ENCODE measurements at regions not wholly inside any gene's neighbourhood (a gene's known extent, or its start where the extent isn't known, plus 50 kb on each side); places are given as distances from the start of the nearest gene placed in this dataset.
"Not testable (repeated sequence)": the region's sequence is repeated elsewhere in the genome, so short reads cannot be mapped to it uniquely, and the experiment has no call there.

DNA sequence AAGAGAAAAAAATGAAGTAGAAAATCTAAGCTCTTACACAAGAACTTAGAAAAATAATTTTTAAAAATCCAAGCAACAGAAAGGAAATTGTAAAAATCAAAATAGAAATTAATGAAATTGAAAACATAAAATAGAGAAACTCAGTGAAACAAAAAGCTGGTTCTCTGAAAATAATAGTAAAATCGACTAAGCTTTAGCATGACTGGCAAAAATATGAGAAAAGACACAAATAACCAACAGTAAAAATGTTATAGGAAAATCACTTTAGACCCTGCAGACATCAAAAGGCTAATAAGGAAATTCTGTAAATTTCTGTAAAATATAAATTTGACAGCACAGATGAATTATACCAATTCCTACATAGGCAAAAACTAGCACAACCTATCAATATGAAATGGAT, 768.9 kb upstream of the LRRTM1 start:
- no peak for DNase-seq (ENCODE audit: low read depth in 2 of 2)

DNA sequence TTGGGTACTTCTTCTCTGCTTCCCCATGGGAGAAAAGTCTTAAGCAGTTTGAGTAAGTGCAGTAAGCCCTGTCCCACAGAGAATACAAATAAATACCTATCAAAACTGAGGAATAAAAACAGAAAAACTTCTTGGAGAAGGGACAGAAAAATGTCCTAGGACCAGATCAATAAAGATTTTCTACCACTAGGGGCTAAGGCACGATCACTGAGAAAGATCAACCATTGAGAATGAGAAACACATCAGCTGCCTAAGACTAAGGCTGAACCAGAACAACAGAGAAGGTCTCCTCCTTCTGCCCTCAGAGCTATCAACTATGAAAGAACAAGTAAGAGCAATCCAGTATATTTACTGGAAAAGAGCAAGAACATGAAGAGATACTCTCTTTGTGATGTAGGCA, 763.6 kb upstream of the LRRTM1 start:
- DNase-seq (ENCODE audit: low read depth in 2 of 2), result no peak

DNA sequence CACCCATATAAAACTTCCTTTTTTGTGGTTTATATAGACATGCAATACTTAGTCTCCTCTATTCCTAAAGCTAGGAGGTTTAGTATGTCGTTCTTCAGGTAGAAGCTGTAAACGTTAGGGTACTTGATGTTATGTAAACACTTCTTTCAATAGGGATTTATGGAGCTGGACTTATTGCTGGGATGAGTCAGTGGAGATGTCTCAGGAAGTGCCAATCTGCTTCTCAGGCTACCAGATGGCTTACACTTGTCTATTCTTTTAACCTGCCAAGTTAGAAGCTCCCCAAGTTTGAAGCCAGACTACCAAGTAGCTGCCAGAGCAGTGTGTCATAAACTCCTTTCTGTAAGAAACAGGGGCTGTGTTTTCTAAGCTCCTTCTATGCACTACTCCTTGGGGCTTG, 756.5 kb upstream of the LRRTM1 start:
- no peak for DNase-seq (ENCODE audit: low read depth in 2 of 2)

DNA sequence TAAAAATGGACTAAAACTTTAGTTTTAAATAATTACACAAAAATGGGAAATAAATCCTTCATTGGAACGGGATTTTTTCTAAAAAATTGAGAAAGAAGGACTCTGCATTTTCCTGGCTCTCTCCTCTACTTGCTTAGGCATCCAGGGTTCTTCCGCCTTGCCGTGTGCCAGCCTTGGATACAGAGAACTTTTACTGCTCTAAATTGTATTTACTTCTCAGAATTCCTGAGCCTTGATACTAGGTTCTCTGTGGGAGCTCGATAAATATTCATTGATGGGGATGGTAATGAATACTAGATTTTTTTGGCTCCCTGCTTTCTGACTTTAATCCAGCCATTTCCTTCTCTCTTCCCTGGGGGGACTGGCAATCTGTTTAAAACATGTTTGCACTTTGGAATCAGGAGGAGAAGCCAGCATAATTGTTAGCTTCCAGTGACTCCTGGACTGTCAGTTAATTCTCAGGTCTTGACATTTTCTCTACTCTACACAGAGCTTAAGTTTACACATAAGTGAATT, 746.1 kb upstream of the LRRTM1 start:
- DNase-seq (ENCODE audit: low read depth in 2 of 2), result no peak

DNA sequence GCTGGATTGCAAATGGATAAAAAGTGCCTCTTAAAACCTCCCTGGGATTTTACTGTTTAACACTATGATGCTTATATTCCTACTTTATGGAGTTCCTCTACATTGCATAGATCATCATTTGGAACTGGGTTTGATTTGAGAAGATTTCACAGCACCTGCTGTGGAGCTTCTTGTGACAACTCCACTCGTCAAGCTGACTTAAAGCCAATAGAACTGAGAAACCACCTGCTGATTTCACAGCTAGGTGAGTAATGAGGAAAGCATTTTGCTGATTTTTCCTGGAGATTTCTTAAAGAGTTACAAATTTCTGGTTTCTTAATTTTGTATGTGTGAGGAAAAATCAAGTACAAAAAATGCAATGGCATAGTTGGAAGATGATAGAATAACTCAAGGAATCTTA, 739.1 kb upstream of the LRRTM1 start:
- DNase-seq (ENCODE audit: low read depth in 2 of 2), result no peak

DNA sequence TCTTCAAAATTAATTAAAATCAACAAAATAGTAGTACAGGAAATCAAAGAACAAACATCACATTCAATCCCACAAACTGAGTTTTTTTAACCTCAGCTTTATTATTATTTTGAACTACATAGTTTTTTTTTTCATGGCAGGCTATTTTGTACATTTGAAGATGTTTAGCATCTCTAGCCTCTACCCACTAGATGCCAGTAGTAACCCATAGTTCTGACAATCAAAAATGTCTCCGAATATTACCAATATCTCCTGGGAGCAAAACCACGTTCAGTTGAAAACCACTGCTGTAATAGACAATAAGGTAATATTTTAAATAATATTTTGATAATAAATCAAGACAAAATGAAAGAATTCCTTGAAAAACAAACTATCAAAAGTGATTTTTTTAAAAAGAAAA, 702.6 kb upstream of the LRRTM1 start:
- DNase-seq (ENCODE audit: low read depth in 2 of 2), result no peak

DNA sequence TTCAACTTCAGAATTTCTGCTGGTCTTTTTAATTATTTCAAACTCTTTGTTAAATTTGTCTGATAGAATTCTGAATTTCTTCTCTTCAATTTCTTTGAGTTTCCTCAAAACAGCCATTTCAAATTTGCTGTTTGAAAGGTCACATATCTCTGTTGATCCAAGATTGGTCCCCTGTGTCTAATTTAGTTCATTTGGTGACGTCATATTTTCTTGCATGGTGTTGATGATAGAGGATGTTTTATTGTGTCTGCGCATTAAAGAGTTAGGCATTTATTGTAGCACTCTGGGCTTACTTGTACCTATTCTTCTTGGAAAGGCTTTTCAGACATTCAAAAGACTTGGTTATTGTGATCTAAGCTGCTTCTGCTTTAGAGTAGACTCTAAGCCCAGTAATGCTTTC, 698.4 kb upstream of the LRRTM1 start:
- DNase-seq (ENCODE audit: low read depth in 2 of 2), result no peak

DNA sequence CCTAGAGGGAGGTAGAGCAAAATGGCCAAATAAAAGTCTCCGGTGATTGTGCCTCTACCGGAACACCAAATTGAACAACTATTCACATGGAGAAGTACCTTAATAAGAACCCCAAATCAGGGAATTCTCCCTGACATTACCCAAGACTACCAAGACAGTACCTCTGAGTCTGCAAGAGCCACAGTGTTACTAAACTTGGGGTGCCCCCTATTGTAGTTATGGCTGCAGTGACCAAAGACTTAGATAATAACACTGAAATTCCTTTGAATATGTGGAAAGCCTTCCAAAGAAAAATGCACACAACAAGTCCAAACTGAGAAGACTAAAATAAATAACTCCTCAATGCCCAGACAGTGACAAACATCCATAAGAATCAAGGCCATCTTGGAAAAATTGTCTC, 682.9 kb upstream of the LRRTM1 start:
- no peak for DNase-seq (ENCODE audit: low read depth in 2 of 2)

DNA sequence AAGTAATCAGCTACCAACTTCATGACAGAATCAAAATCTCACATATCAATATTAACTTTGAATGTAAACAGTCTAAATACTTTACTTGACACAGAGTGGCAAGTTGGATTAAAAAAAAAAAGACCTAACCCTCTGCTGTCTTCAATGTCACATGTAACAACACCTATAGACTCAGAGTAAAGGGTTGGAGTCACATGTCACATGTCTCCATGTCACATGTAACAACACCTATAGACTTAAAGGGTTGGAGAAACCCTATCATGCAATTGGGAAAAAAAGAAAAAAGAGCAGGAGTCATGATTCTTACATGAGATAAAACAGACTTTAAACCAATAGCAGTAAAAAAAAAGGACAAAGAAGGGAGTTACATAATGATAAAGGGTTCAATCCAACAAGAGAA, 665.3 kb upstream of the LRRTM1 start:
- DNase-seq (ENCODE audit: low read depth in 2 of 2), result no peak

DNA sequence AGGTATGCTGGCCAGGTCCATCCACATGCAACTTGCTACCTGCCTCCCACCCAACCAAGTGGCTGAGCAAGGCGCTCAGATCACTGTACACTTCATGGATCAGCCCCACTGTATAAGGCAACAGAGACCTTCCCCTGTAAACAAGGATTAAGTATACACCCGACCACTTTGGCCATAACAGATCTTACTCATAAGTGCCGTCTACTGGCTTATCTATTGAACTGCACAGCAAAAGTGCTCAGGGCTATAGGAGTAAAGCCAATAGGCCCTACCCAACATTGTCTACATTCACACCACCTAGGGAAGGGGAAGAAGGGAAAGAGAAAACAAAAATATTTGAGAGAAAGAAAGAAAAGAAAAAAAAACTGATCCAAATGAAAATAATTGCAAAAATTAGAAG, 663.9 kb upstream of the LRRTM1 start:
- no peak for DNase-seq (ENCODE audit: low read depth in 2 of 2)

DNA sequence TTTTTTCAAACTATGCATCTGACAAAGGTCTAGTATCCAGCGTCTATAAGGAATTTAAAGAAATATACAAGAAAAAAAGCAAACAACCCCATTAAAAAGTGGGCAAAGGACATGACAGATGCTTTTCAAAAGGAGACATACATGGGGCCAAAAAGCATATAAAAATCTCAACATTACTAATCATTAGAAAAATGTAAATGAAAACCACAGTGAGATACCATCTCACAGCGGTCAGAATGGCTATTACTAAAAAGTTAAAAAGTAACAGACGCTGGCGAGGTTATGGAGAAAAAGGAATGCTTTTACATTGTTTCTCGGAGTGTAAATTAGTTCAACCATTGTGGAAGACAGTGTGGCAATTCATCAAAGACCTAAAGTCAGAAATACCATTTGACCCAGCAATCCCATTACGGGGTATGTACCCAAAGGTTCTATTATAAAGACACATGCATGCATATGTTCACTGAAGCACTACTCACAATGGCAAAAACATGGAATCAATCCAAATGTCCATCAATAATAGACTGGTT, 643.1 kb upstream of the LRRTM1 start:
- no peak for DNase-seq (ENCODE audit: low read depth in 2 of 2)

DNA sequence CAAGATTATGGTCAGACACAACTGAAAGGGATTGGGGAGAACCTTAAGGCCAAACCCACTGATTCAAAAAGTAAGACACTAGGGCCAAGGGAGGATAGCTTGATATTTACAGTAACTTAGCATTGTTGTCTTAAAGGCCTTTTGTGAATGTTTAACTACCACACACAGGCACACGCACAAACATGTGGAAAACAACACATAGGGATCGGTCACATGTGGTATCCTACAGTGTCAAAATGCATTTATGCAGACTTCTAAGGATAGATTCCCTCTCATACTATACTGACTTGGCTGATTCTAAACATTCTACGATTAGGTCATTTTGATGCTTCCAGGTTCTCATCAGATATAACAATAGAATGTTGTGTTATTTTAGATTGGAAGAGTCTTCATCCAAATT, 638.9 kb upstream of the LRRTM1 start:
- DNase-seq (ENCODE audit: low read depth in 2 of 2), result no peak

DNA sequence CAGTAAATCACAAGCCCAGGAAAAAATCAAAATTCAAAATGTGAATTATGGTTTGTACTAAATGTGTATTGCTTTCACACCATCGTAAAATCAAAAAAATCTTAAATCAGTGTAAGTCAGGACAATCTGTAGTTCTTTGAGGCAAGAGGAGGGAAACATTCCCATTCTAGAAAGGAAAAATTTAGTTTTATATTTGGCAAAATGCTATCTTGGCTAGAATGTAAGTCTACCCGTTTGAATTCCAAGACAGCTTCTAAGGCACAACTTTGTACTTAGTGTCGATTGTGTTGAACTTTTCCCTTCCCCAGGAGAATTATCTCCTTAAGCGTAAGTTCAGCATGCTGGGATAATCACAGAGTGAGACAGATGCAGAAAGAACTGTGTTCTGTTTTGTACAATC, 638.2 kb upstream of the LRRTM1 start:
- DNase-seq (ENCODE audit: low read depth in 2 of 2), result no peak

DNA sequence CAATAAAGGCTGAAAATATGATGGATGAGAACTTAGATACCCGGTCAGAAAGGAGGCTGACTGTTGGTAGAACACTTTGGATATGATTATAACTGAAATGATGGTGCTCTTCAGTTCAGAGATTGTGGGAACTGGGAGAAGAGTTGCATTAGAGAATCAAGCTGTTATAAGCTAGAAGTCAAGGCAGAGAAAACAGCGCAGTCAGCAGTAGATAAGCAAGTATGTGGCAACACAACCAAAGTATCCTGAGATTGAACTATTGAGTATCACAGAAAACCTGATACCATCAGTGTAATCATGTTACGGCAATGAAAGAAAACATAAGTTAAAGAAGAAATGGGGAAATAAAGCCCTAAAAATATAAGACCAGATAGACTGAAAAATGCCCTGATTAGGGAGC, 633.9 kb upstream of the LRRTM1 start:
- no peak for DNase-seq (ENCODE audit: low read depth in 2 of 2)

DNA sequence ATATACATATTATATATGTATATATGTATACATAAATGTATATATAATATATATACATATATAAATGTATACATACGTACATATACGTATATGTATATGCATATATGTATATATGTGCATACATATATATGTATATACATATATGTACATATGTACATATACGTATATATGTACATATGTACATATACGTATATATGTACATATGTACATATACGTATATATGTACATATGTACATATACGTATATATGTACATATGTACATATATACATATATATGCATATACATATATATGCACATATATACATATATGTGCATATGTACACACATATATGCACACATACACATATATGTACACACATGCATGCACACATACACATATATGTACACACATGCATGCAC, 627.3 kb upstream of the LRRTM1 start:
- not testable (repeated sequence) for DNase-seq (ENCODE audit: low read depth in 2 of 2)

DNA sequence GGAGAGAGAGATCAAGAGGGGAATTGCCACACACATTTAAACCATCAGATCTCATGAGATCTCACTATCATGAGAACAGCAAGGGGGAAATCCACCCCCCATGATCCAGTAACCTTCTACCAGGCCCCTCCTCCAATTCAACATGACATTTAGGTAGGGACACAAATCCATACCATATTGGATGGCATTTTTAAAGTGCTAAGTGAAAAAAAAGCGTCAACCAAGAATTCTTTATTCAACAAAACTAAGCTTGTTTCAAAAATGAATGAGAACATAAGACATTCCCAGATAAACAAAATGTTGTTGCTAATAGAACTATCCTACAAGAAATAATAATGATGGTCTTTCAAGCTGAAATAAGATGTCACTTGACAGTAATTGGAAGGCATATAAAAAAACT, 626.2 kb upstream of the LRRTM1 start:
- DNase-seq (ENCODE audit: low read depth in 2 of 2), result no peak

DNA sequence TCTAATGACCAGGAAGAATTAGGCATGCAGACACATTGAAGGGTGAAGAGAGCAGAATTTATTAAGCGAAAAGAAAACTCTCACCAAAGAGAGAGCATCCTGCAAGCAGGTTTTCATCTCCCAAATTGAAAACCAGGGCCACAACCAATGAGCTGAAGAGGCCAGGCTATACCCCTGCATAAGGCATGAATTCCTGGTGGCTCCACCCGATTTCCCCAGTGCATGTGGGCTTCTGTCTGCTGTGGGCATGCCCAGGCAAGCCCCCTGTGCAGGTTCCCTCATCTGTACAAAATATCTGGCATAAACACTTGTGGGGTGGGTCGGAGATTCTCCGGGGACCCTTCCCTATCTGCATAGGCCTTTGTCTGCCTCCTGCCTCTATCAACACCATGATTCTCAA, 621.6 kb upstream of the LRRTM1 start:
- no peak for DNase-seq (ENCODE audit: low read depth in 2 of 2)

DNA sequence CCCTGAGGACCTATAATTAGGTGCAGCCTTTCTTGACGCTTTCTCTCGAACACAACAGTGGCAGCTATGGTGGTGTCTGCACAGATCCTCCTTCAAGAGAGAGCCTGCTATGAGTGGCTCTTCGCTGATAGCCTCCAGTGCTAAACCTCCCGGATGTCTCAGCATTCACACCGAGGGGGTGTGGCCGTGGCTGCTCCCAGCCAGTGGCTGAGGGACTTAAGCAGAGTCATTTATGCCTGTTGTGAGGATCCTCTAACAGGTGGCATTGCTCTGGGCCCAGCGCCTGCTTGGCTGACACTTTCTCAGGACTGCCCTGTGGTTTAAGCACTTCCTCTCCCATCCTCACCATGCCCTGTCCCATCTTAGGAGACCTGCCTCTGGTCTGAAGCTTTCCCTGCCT, 592.0 kb upstream of the LRRTM1 start:
- no peak for DNase-seq (ENCODE audit: low read depth in 2 of 2)

DNA sequence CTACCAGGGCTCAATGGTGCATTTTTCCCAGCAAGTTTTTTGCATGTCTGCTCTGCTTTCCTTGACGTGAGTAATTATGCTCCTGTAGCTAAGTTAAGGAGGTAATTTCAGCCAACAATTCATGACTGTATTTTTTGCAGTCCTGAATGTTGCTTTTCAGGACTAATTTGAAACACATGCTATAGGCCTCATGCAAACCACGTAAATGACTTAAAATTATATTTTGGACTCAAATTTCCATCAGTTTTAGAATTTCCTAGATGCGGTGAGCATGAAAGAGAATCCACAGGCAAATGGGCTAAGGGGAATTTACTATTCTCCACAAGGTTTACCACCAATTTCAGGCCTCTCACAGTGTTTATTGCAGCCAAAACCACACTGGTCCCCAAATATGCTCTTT, 589.9 kb upstream of the LRRTM1 start:
- no peak for DNase-seq (ENCODE audit: low read depth in 2 of 2)

DNA sequence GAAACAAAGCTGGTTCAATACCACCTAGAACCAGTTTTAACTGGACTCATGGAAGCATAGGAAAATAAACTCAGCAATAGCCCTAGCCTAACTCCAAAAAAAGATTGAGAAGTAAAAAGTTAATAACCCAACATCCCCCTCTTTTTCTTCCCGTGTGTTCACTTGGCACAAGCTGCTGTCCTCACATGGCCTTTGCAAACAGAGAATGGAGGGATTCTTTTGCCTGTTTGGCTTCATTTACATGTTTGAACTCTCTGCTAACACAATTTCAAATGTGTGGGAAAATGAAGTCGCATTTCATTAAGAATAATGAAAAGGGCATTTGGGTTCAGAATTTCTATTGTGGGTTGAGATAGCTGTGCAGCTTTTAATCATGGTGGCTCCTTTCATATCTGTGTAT, 589.2 kb upstream of the LRRTM1 start:
- DNase-seq (ENCODE audit: low read depth in 2 of 2), result no peak

DNA sequence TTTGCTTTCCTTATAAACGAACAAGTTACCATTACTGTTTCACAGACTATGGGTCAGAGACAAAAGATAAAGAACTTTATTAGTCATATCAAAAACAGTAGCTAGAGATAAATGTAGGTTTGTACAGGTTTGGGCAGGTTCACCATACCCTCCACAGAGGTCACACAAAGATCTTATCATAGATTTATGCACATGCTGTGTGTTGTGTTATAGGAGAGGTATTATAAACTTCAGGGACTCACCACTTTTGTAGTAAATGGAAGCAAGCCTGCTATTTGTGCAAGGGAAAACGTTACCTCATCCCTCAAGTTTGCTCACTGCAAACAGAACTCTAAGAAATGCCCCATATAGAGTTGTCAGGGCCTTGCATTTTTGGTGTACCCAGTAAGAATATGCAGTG, 584.5 kb upstream of the LRRTM1 start:
- DNase-seq (ENCODE audit: low read depth in 2 of 2), result no peak

DNA sequence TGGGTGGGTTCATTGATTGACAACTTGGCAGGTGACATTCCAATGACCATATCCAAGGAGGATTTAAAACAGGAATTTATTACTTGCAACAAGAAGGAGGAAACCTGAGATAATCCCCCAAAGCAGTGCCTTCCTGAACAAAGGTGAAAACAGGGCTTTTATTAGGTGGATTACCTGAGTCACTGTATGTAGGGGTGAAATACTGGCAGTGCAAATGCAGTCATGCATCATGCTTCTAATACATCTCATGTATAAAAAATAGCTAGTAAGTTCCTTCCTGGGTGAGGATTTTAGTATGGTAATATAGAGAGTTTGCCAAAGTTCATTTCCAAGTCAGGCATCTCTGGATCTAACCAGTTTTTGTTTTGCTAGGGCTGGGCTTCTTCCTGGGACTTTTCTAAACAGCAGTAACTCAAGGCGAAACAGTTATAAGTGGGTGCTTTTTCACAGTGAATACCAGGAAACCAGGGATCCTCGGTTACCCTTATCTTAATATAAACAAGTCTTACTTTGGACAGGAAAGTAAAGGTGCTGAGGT, 583.4 kb upstream of the LRRTM1 start:
- DNase-seq (ENCODE audit: low read depth in 2 of 2), result no peak

DNA sequence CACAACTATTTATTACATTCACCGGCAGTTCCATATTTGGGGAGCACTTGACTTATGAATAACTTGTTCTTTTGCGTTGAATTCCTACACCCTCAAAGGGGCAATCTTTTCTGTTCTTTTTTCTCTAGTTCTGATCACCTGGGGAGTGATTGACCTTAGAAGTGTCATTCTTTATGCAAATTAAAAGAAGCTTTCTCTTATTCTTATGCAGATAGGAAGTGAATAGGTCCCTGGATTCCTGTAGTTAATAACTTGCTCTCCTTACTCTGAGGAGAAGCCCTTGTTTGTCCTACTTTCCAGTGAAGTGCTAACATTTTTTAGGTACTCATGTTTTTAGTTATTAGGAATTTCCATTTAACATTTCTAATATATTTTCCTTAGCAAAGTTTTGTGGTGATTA, 569.8 kb upstream of the LRRTM1 start:
- DNase-seq (ENCODE audit: low read depth in 2 of 2), result no peak

DNA sequence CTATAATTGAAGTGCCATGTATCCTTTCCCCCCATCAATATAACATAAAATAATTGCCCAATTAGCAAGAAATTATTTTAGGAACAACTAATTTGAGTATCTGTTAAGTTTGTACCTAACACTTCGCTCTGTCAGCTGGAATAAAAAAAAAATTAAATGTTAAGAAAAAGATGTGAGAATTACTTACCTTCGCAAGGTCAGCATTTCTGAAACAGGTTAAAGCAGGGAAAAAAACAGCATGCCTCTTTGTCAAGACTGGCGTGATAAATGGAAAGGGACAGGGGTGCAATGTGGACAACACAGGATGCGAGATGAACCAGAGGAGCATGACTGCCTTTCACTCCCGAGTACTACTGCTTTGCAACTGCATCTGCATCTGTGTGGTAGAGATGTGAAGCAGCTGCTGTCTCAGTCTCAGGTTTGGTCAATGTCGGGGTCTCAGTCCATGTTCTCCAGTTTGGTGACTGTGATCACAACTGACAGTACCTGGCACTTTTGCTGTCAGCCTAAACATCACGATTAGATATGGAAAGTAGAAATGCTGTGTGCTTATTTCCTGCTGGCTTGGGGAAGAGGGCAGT, 565.4 kb upstream of the LRRTM1 start:
- DNase-seq (ENCODE audit: low read depth in 2 of 2), result no peak
